ENCODE measurements at regions not wholly inside any gene's neighbourhood (a gene's known extent, or its start where the extent isn't known, plus 50 kb on each side); places are given as distances from the start of the nearest gene placed in this dataset.

GRCh38 chr1:62917314-62917713, 133.4 kb downstream of the ATG4C start:
- DNase-seq (ENCODE audit: low spot score): no peak

GRCh38 chr1:62917805-62918204, 133.9 kb downstream of the ATG4C start:
- DNase-seq (ENCODE audit: low spot score): no peak

- no peak for DNase-seq (ENCODE audit: low spot score)
These were observed 134.8 kb downstream of the ATG4C start for GRCh38 chr1:62918700-62919099.

- DNase-seq (ENCODE audit: low spot score): no peak
These were observed 138.1 kb downstream of the ATG4C start for GRCh38 chr1:62922006-62922405.

DNA sequence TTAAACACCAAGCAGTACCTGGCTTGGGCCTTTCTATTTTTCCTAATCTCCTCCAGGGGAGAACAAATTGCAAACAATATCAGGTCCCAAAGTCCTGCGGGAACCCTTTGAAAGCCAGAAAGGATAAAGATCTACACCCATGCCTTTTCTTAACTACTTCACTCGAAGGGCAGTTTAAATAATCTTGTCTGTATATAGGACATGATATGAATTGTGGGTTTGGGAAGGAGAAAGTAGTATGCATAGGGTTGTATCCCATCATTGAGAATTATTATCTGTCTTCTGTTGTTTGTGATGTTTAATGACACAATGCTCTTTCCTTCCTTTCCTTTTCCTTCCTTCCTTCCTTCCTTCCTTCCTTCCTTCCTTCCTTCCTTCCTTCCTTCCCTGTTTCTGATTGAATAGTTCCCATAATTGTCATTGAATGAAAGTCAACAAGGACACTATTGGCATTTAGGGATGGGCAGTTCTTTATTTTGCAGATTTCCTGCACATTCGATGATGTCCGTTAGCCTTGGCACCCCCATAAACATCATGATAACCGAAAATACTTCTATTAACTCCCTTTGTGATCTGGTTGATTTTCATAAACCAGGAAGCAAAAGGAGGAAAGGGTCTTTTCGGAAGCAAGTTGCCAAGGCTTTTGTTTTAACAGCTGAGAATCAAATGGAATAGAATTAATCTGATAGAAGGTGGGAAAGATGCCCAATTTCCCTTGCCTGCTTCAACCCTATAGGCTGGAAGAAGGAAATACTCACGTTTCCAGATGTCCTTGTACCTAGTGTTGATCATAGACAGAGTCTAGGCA, 141.3 kb downstream of the ATG4C start:
- no peak for DNase-seq (ENCODE audit: low spot score)

DNA sequence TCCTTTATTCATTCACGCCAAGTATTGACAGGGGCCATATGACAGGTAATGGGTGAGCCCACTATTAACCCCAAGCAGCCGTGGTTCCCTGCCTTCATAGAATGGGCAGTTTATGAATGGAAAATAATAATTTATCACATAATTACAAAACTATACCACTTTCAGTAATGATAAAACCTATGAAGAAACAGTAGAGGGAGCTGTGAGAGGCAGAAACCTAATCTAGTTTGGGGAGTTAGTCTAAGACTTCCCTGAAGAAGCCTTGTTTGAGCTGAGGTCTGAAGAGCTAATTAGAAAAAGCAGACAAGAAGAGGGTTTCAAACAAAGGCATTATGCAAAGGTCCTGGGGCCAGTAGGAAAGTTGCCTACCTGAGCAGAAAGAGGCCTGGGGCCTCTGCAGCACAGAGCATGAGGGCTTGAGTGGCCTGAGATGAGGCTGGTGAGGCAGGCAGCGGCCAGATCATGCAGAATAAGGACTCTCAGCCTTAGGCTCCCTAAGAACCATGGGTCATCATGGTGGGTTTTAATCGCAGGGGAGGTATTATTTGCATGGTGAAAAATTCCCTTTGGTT, 142.8 kb downstream of the ATG4C start:
- no peak for DNase-seq (ENCODE audit: low spot score)

DNA sequence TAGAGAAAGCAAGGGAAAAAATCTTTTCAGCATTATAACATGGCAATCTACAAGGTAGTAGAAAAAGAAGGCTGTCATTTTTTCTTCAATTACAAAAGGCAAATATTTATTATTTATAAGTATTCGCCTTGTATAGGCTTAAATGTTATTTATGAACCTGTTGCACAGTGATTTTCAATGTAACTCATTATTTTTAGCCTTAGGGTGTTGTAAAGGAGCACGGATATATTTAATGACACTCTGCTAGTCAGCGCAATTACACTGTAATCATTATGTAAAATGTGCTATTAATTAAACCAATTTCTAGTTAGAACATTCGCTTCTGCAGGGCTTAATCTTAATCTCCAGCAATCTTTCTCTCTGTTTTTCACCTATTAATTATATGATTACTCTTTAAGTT, 145.0 kb downstream of the ATG4C start:
- no peak for DNase-seq (ENCODE audit: low spot score)

- DNase-seq (ENCODE audit: low spot score): no peak
These were observed 153.8 kb downstream of the ATG4C start for GRCh38 chr1:62937634-62938296.

DNA sequence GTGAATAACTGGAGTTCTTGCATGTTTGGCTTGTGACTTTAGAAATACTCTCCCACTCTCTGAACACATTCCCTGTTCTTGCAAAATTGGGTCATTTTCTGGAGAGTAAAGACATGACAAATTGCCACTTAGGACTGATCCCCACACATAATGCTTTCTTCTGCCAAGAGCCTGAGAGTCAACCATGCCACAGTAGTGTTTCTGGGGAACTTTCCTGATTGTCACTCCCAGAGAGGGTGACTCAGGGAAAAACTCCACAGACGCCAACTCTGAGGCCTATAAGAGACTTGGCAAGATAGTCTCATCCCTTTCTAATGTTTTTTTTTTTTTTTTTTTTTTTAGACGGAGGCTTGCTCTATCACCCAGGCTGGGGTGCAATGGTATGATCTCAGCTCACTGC, 157.8 kb downstream of the ATG4C start:
- DNase-seq (ENCODE audit: low spot score): no peak

- DNase-seq (ENCODE audit: low spot score): no peak
These were observed 162.6 kb downstream of the ATG4C start for GRCh38 chr1:62946511-62946910.

- no peak for DNase-seq (ENCODE audit: low spot score)
These were observed 167.5 kb downstream of the ATG4C start for GRCh38 chr1:62951428-62951827.

- no peak for DNase-seq (ENCODE audit: low spot score)
These were observed 168.7 kb downstream of the ATG4C start for GRCh38 chr1:62952596-62952995.

- DNase-seq (ENCODE audit: low spot score): no peak
These were observed 169.7 kb downstream of the ATG4C start for GRCh38 chr1:62953633-62954032.

GRCh38 chr1:62954758-62955157, 170.8 kb downstream of the ATG4C start:
- no peak for DNase-seq (ENCODE audit: low spot score)

GRCh38 chr1:62955666-62956065, 171.7 kb downstream of the ATG4C start:
- DNase-seq (ENCODE audit: low spot score): no peak

DNA sequence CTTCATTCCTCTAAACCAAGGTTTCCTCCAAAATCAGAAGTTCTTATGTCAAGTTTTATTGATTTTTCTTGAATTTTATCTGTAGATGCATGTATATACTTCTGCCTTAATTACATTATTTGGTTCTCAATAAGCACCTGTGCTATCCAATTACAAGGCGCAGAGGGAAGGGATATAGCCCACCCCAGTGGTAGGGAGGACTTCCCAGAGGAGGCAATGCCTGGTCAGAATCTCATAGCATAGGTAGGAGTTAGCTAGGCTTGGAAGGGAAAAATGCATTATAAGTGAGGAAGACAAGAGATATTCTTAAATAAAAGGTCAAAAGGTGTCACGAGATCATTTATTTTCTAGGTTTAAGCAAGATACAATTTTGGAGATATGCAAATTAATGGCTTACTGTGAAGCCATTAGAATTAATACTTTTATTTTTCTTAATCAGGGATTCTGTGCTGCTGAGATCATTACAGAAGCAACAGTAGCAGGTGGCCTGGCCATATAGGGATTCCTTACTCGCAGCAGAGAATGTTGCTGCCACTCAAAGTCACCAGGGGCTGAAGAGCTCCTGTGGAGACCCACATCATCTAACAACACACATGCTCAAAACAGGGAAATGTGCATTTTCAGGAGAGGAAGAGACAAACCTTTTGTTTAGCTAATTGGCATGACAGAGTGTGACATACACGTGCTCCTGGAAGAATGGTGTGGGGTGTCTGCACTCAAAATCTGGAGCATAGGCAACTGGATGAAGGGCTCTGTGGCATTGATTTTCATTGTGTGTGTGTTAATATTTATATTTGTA, 178.3 kb downstream of the ATG4C start:
- DNase-seq (ENCODE audit: low spot score): no peak

GRCh38 chr1:62962901-62963776, 179.2 kb downstream of the ATG4C start:
- peak; percentile 2 for DNase-seq (ENCODE audit: low spot score)

- no peak for DNase-seq (ENCODE audit: low spot score)
These were observed 180.2 kb downstream of the ATG4C start for GRCh38 chr1:62964141-62964540.

- no peak for DNase-seq (ENCODE audit: low spot score)
These were observed 183.1 kb downstream of the ATG4C start for GRCh38 chr1:62967031-62967430.

DNA sequence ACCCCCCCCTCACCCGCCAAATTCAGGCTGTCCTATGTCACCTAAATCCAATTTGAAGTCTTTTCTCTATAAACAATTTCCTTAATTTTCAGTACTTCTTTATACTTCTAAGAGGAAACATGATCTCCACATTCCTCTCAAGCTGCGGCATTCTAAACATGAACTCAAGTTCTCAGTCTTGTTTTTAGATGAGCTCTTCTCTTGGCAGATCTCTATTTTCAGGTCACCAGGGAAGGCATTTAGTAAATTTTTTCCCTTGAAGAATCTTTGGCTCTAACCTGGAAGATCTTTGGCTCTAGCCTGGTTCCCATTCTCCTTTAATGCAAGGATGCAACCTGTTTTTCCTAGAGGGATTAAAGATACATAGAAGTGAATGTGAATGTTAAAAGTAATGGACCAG, 193.4 kb downstream of the ATG4C start:
- no peak for DNase-seq (ENCODE audit: low spot score)

DNA sequence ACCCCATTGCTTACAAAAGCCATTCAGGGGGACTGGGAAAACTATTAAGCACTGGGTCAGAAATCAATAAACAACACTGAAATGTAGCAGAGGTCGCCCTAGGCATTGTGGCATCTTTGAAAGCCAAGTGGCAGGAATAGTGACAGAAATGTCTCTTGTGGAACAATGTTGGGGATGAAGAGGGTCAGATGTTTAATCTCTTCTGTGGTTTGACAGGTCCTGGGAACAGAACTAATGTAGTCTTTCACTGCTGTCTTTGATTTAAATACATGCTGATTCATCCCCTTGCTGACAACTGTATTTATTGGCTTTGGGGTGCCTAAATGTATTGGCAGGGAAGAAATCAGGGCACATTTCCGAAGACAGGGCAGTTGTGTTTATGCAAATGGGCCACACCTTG, 194.8 kb downstream of the ATG4C start:
- no peak for DNase-seq (ENCODE audit: low spot score)
